Heart left ventricle (tissue), 13 donors: ENCODE measurements at regions not wholly inside any gene's neighbourhood (a gene's known extent, or its start where the extent isn't known, plus 50 kb on each side); places are given as distances from the start of the nearest gene placed in this dataset.

Source experiments
- CTCF ChIP-seq, 12 donors: fragments of 200-600 bp; sonication (generic) in 4 of 12; IDR thresholded peaks; one replicate each; pipeline versions ENCODE4 v1.5.0 to v1.8.0; 2018 to 2022; ENCODE audit warnings: antibody characterized with exemption in 12 of 12, mild to moderate bottlenecking in 5 of 12
- POLR2A ChIP-seq, 2 donors: fragments of 450-650 bp; IDR thresholded peaks; one replicate each; pipeline ENCODE4 v1.6.1; 2017; ENCODE audit warnings: antibody characterized with exemption in 2 of 2, mild to moderate bottlenecking in 2 of 2, moderate library complexity in 2 of 2
- donor health status: ischemic (EF 13 %, LVEDD 7.1; RV severe dilation, severe dysfunction).
- donor health status: DM: no; HTN: yes; CAD: no.
- donor health status: DM: no; HTN: no; CAD: no.
- donor health status: ischemic (EF 25% LVEDD 6.9; RV normal size, moderate dysfunction).
- donor health status: ischemic (EF 25% LVEDD 5.7; RV mildly dilated, moderate dysfunction).
- donor health status: ischemic (EF 35%, LVEDD 5.7; RV mildly dilated, moderate dysfunction).
- donor health status: nonischemic (EF 11% LVEDD 7.7; RV severe dilation, severe dysfunction).
- donor health status: DM: yes; HTN: yes; CAD: no.
- donor health status: PGD.
- donor health status: ischemic (EF 29% LVEDD 5.4; RV normal size, mild dysfunction).
- donor health status: nonischemic (EF 23%, LVEDD 6.1; RV moderate dilation, normal function).

GRCh38 chr22:26983311-26983710 is 325.9 kb downstream of the MIAT start:
- no peak for TF ChIP-seq CTCF (IDR thresholded peaks at IDR 0.05)
- no peak for TF ChIP-seq POLR2A (IDR thresholded peaks at IDR 0.05)
